SU-DHL-6 (cell line): ENCODE measurements at regions not wholly inside any gene's neighbourhood (a gene's known extent, or its start where the extent isn't known, plus 50 kb on each side); places are given as distances from the start of the nearest gene placed in this dataset.
"Not testable (repeated sequence)": the region's sequence is repeated elsewhere in the genome, so short reads cannot be mapped to it uniquely, and the experiment has no call there.

ENCODE experiments used
- H2AFZ ChIP-seq: fragments of 200-600 bp; sonication (generic); 2 replicates; pipeline ENCODE4 v1.6.1; 2014; ENCODE audit warnings: low read depth, mild to moderate bottlenecking, moderate library complexity, mixed read lengths, antibody characterized with exemption, low read length; ENCODE audit not compliant: severe bottlenecking
- H3F3A ChIP-seq: fragments of 200-600 bp; shearing (Covaris generic); 2 replicates; pipeline ENCODE4 v1.6.0; 2016; ENCODE audit warnings: antibody characterized with exemption, mild to moderate bottlenecking; ENCODE audit not compliant: insufficient read depth
- H3K27ac ChIP-seq: fragments of 200-600 bp; sonication (generic); 2 replicates; pipeline ENCODE4 v1.5.1; 2016; ENCODE audit warnings: low read depth, mild to moderate bottlenecking, low read length, moderate library complexity, mixed read lengths
- H3K27me3 ChIP-seq: fragments of 200-600 bp; sonication (generic), shearing (Covaris generic); 2 replicates; pipeline ENCODE4 v1.6.0; 2014; ENCODE audit warnings: mild to moderate bottlenecking, low read length
- H3K36me3 ChIP-seq: fragments of 200-600 bp; sonication (generic); 2 replicates; pipeline ENCODE4 v1.6.1; 2014; ENCODE audit warnings: mild to moderate bottlenecking, low read length, mixed read lengths
- H3K4me2 ChIP-seq: fragments of 300-600, 200-600 bp; shearing (Covaris generic), sonication (generic); 2 replicates; pipeline ENCODE4 v1.6.0; 2014; ENCODE audit warnings: low read length, low read depth, mild to moderate bottlenecking; ENCODE audit not compliant: poor library complexity, severe bottlenecking
- H3K4me3 ChIP-seq: fragments of 200-600 bp; sonication (generic); 2 replicates; pipeline ENCODE4 v1.5.1; 2014; ENCODE audit warnings: antibody characterized with exemption, low read length, mild to moderate bottlenecking, mixed read lengths; ENCODE audit not compliant: insufficient read depth, poor library complexity, severe bottlenecking
- H3K79me2 ChIP-seq: fragments of 200-600 bp; sonication (generic); 2 replicates; pipeline ENCODE4 v1.6.1; 2014; ENCODE audit warnings: mild to moderate bottlenecking, low read length, moderate library complexity; ENCODE audit not compliant: insufficient read depth
- H3K9ac ChIP-seq: fragments of 200-600 bp; sonication (generic); 2 replicates; pipeline ENCODE4 v1.7.0; 2014; ENCODE audit warnings: mild to moderate bottlenecking, low read length
- H3K9me2 ChIP-seq: fragments of 200-600 bp; sonication (generic); replicated peaks from 2 replicates; pipeline ENCODE4 v1.6.1; 2014; ENCODE audit warnings: low read length; ENCODE audit not compliant: insufficient read depth
- H3K9me3 ChIP-seq: fragments of 200-600 bp; sonication (generic); 2 replicates; pipeline ENCODE4 v1.6.1; 2014; ENCODE audit warnings: low read length, mixed read lengths; ENCODE audit not compliant: insufficient read depth
- H4K20me1 ChIP-seq: fragments of 200-600 bp; sonication (generic); 2 replicates; pipeline ENCODE4 v1.6.1; 2014; ENCODE audit warnings: low read depth, mild to moderate bottlenecking, antibody characterized with exemption, low read length, moderate library complexity, mixed read lengths
- CTCF ChIP-seq: fragments of 200-600 bp; sonication (generic); IDR thresholded peaks from one replicate; pipeline ENCODE4 v1.5.1; 2017; ENCODE audit warnings: antibody characterized with exemption, mild to moderate bottlenecking, low read length, moderate library complexity; ENCODE audit not compliant: insufficient read depth, poor library complexity, severe bottlenecking
- EZH2phosphoT487 ChIP-seq: fragments of 200-600 bp; sonication (generic), shearing (Covaris generic); conservative IDR thresholded peaks from 2 replicates; pipeline ENCODE4 v1.6.1; 2018; ENCODE audit warnings: mild to moderate bottlenecking, antibody characterized with exemption, low read length, moderate library complexity, mixed read lengths

DNA sequence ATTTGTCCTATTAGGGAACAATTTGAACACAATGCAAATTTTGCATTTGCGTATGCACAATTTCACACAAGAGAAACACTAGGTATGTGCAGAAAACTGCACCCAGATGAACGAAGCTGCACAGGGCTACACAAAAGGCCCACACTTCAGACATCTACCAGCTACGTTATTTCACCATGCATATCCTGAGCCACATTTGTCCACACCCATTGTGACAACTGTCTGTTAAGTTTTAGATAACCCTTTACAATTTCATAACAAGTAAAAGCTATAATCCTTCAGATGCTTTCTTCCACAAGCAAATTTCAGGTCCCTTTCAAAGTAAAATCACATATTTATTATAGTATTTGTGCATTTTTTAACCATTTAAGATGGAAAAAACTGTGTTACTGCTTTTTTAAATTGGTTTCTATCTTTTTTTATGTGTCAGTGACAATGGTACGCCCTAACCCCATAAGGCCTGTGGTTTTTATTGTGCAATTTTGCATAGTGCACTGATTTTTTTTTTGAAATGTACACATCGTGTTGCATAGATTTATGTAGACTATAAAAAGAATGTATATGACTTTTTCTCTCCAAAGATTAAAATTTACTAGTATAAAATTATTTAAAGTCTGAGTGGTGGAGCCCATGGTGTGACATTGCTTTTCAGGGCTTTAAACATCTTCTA, 87.8 kb upstream of the BTG1 start:
- no peaks in the 10 kb centered on the region for H3K27me3 ChIP-seq
- no peaks in the 10 kb centered on the region for H3K9me3 ChIP-seq
- no peaks in the 10 kb centered on the region for H3K9me2 ChIP-seq
- H4K20me1 ChIP-seq: no peaks in the 10 kb centered on the region
- no peak overlapping the region for H3K4me3 ChIP-seq
- H3K36me3 ChIP-seq: no peaks in the 10 kb centered on the region
- no peak overlapping the region for H3K4me2 ChIP-seq
- no peak overlapping the region for H3K27ac ChIP-seq
- H2AFZ ChIP-seq: no peak overlapping the region
- no peaks in the 10 kb centered on the region for H3K79me2 ChIP-seq
- H3K9ac ChIP-seq: no peak overlapping the region
- TF ChIP-seq EZH2phosphoT487 (no peak), CTCF (no peak)
- H3F3A ChIP-seq: no peaks in the 10 kb centered on the region

GRCh38 chr12:92232371-92232932, 86.8 kb upstream of the BTG1 start:
- not testable (repeated sequence) for H3K27me3 ChIP-seq, H4K20me1 ChIP-seq, H2AFZ ChIP-seq, H3F3A ChIP-seq, H3K9ac ChIP-seq, H3K4me2 ChIP-seq, H3K4me3 ChIP-seq, H3K36me3 ChIP-seq, H3K9me2 ChIP-seq, H3K27ac ChIP-seq, H3K79me2 ChIP-seq, H3K9me3 ChIP-seq

- not testable (repeated sequence) for H3K4me2 ChIP-seq, H3K9ac ChIP-seq, H2AFZ ChIP-seq, H3K4me3 ChIP-seq, H3K9me2 ChIP-seq, H3K27me3 ChIP-seq, H3F3A ChIP-seq, H3K79me2 ChIP-seq, H3K27ac ChIP-seq, H3K9me3 ChIP-seq, H4K20me1 ChIP-seq, H3K36me3 ChIP-seq
Measured at GRCh38 chr12:92231945-92232344, 86.3 kb upstream of the BTG1 start.

GRCh38 chr12:92231532-92231931, 85.9 kb upstream of the BTG1 start:
- not testable (repeated sequence) for H4K20me1 ChIP-seq, H3K27me3 ChIP-seq, H3K79me2 ChIP-seq, H3K9me3 ChIP-seq, H3K9ac ChIP-seq, H3K27ac ChIP-seq, H2AFZ ChIP-seq, H3K4me3 ChIP-seq, H3K36me3 ChIP-seq, H3K4me2 ChIP-seq, H3K9me2 ChIP-seq, H3F3A ChIP-seq

DNA sequence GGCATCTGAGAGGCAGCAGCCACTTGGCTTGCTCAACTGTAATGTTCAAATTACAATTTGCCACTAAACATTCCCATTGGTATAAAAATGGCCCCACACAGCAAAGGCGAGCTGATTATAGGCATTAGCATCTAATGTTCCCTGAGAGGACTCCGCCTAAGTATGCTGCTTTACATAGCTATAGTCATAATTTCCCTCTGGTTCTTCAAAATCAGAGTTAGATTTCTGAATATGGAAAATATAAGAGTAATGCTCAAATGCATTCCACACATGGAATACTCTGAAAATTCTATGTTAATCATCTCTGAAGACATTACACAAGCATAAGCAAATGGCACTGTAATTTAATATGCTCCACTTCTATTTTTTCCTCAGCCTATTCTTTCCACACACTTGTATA, 83.7 kb upstream of the BTG1 start:
- Histone ChIP-seq H3K9me2 (no peaks in the 10 kb centered on the region), H3F3A (no peaks in the 10 kb centered on the region)
- TF ChIP-seq EZH2phosphoT487 (no peak), CTCF (no peak)

More for the DNA sequence above, 83.7 kb upstream of the BTG1 start:
- no peak overlapping the region for H3K4me3 ChIP-seq
- H3K9me3 ChIP-seq: no peaks in the 10 kb centered on the region
- no peak overlapping the region for H3K27ac ChIP-seq
- H3K36me3 ChIP-seq: no peaks in the 10 kb centered on the region
- no peak overlapping the region for H3K4me2 ChIP-seq
- H3K9ac ChIP-seq: no peak overlapping the region
- H3K79me2 ChIP-seq: no peaks in the 10 kb centered on the region
- no peaks in the 10 kb centered on the region for H4K20me1 ChIP-seq
- H2AFZ ChIP-seq: no peak overlapping the region
- H3K27me3 ChIP-seq: no peaks in the 10 kb centered on the region
